CD14-positive monocyte (primary cell): ENCODE measurements at regions not wholly inside any gene's neighbourhood (a gene's known extent, or its start where the extent isn't known, plus 50 kb on each side); places are given as distances from the start of the nearest gene placed in this dataset.

Experiments used
- DNase-seq, 3 donors: peaks; one replicate each; pipeline ENCODE4 v3.0.0-alpha.2; 2011 to 2022
- H2AFZ ChIP-seq: 2 replicates; pipeline ENCODE4 v1.6.0; 2012; ENCODE audit warnings: mild to moderate bottlenecking, low read depth, low read length, inconsistent platforms; ENCODE audit not compliant: insufficient read depth, poor library complexity, severe bottlenecking
- H3K27ac ChIP-seq, 2 donors: 1 replicate in 1 of 2; 2 replicates in 1 of 2; pipeline ENCODE4 v1.5.1; 2012 to 2013; ENCODE audit warnings: low read length in 2 of 2, control low read depth in 1 of 2, inconsistent platforms in 1 of 2, low read depth in 1 of 2, mild to moderate bottlenecking in 1 of 2
- H3K27me3 ChIP-seq, 2 donors: one replicate each; pipeline versions ENCODE4 v1.6.0 to v1.6.1; 2011 to 2013; ENCODE audit warnings: low read length in 2 of 2; ENCODE audit not compliant: control insufficient read depth in 2 of 2, insufficient read depth in 2 of 2
- H3K36me3 ChIP-seq, 2 donors: replicated peaks in 1 of 2; 1 replicate in 1 of 2; 2 replicates in 1 of 2; pipeline versions ENCODE4 v1.5.1 to v1.6.1; 2012 to 2013; ENCODE audit warnings: low read length in 2 of 2, control low read depth in 1 of 2, inconsistent platforms in 1 of 2, mild to moderate bottlenecking in 1 of 2; ENCODE audit not compliant: insufficient read depth in 2 of 2, control insufficient read depth in 1 of 2
- H3K4me1 ChIP-seq, 2 donors: 1 replicate in 1 of 2; 2 replicates in 1 of 2; pipeline versions ENCODE4 v1.5.1 to v1.6.1; 2012 to 2013; ENCODE audit warnings: low read length in 2 of 2, control low read depth in 1 of 2, inconsistent platforms in 1 of 2, mild to moderate bottlenecking in 1 of 2, moderate library complexity in 1 of 2; ENCODE audit not compliant: insufficient read depth in 2 of 2, control insufficient read depth in 1 of 2
- H3K4me2 ChIP-seq: replicated peaks from 2 replicates; pipeline ENCODE3; 2012; ENCODE audit warnings: low read length, moderate library complexity, mild to moderate bottlenecking; ENCODE audit not compliant: poor library complexity, severe bottlenecking; ENCODE audit errors: extremely low read depth
- H3K4me3 ChIP-seq, 3 experiments: fragments of 200-600 bp in 1 of 3; sonication (generic) in 1 of 3; replicated peaks in 1 of 3; 1 replicate in 2 of 3; 2 replicates in 1 of 3; pipeline ENCODE4 v1.5.1; 2011 to 2013; ENCODE audit warnings: low read length in 3 of 3, mild to moderate bottlenecking in 3 of 3, control low read depth in 2 of 3, low read depth in 2 of 3, inconsistent platforms in 1 of 3, moderate library complexity in 1 of 3
- H3K79me2 ChIP-seq: 2 replicates; pipeline ENCODE4 v1.6.0; 2012; ENCODE audit warnings: mild to moderate bottlenecking, control low read depth, inconsistent platforms, low read length, moderate library complexity; ENCODE audit not compliant: insufficient read depth
- H3K9ac ChIP-seq: 2 replicates; pipeline ENCODE4 v1.6.0; 2017; ENCODE audit warnings: low read length, mild to moderate bottlenecking; ENCODE audit not compliant: insufficient read depth, poor library complexity, severe bottlenecking
- H3K9me3 ChIP-seq, 2 donors: replicated peaks in 1 of 2; 1 replicate in 1 of 2; 2 replicates in 1 of 2; pipeline versions ENCODE4 v1.5.1 to v1.6.1; 2012 to 2013; ENCODE audit warnings: low read length in 2 of 2, control low read depth in 1 of 2; ENCODE audit not compliant: control insufficient read depth in 1 of 2, insufficient read depth in 1 of 2
- H4K20me1 ChIP-seq: 2 replicates; pipeline ENCODE4 v1.6.0; 2012; ENCODE audit warnings: mild to moderate bottlenecking, low read length, control low read depth, moderate library complexity; ENCODE audit not compliant: insufficient read depth
- H3K27ac Mint-ChIP-seq, 7 donors: one replicate each; pipeline ENCODE4 v1.8.0; 2020; ENCODE audit warnings: mild to moderate bottlenecking in 7 of 7, mixed read lengths in 7 of 7, moderate library complexity in 6 of 7, inconsistent platforms in 2 of 7
- H3K27me3 Mint-ChIP-seq, 3 donors: one replicate each; pipeline ENCODE4 v1.8.0; 2021 to 2022; ENCODE audit warnings: low read depth in 3 of 3, mild to moderate bottlenecking in 3 of 3, mixed read lengths in 3 of 3, moderate library complexity in 3 of 3, inconsistent platforms in 1 of 3
- H3K36me3 Mint-ChIP-seq, 2 donors: one replicate each; pipeline ENCODE4 v1.8.0; 2020; ENCODE audit warnings: mixed read lengths in 2 of 2, inconsistent platforms in 1 of 2, mild to moderate bottlenecking in 1 of 2
- H3K4me1 Mint-ChIP-seq: one replicate; pipeline ENCODE4 v1.8.0; 2020; ENCODE audit warnings: mild to moderate bottlenecking, mixed read lengths
- H3K4me3 Mint-ChIP-seq, 2 donors: one replicate each; pipeline ENCODE4 v1.8.0; 2020; ENCODE audit warnings: mild to moderate bottlenecking in 2 of 2, mixed read lengths in 2 of 2, moderate library complexity in 1 of 2
- H3K9me3 Mint-ChIP-seq, 7 donors: one replicate each; pipeline ENCODE4 v1.8.0; 2020 to 2022; ENCODE audit warnings: mixed read lengths in 7 of 7, mild to moderate bottlenecking in 6 of 7, moderate library complexity in 6 of 7, inconsistent platforms in 2 of 7
- CTCF ChIP-seq: fragments of 200-600 bp; IDR thresholded peaks from one replicate; pipeline ENCODE4 v1.8.0; 2022; ENCODE audit warnings: antibody characterized with exemption, mild to moderate bottlenecking
- WGBS: methylation state at CpG from one replicate; pipeline ENCODE4 v1.1.5; 2013; ENCODE audit warnings: missing lambda C conversion rate; ENCODE audit not compliant: insufficient coverage; 5-methylcytosine and 5-hydroxymethylcytosine counted together
- intact Hi-C, 2 donors: fragments of 100-400 bp; cut with micrococcal nuclease; formaldehyde crosslinking; loops; one replicate each; pipeline versions ENCODE4 v1.15.0 to v1.15.1; 2023

GRCh38 chr18:34003687-34004086 is 221.0 kb downstream of the NOL4 start:
- H3K4me3 Mint-ChIP-seq = no peak overlapping the region
- intact Hi-C loops = no loop called here
- no peaks in the 10 kb centered on the region for H3K79me2 ChIP-seq
- H3K27ac Mint-ChIP-seq = no peak overlapping the region
- no peaks in the 10 kb centered on the region for H3K27me3 ChIP-seq
- peaks cover 0 to 3% (median 0%) of the 10 kb centered on the region in 7 donors for H3K9me3 Mint-ChIP-seq
- no peaks in the 10 kb centered on the region for H3K36me3 Mint-ChIP-seq
- H3K4me1 Mint-ChIP-seq = no peaks in the 10 kb centered on the region
- no peaks in the 10 kb centered on the region for H3K4me1 ChIP-seq
- H2AFZ ChIP-seq = no peak overlapping the region
- H3K27ac ChIP-seq = no peak overlapping the region
- H3K36me3 ChIP-seq = no peaks in the 10 kb centered on the region
- H3K4me2 ChIP-seq = no peak overlapping the region
- H3K4me3 ChIP-seq = no peak overlapping the region
- no peak overlapping the region for H3K9ac ChIP-seq
- TF ChIP-seq CTCF = no peak
- H4K20me1 ChIP-seq = no peaks in the 10 kb centered on the region
- H3K27me3 Mint-ChIP-seq = peaks cover 0 to 1% (median 1%) of the 10 kb centered on the region in 3 donors
- no CpG with 5 or more reads among the region's 1 CpG for WGBS
- H3K9me3 ChIP-seq = no peaks in the 10 kb centered on the region
- no peak for DNase-seq

- no peak for TF ChIP-seq CTCF
- Histone ChIP-seq H3K4me3 (no peak overlapping the region), H3K27me3 (no peaks in the 10 kb centered on the region), H3K79me2 (no peaks in the 10 kb centered on the region), H3K4me2 (no peak overlapping the region), H3K27ac (no peak overlapping the region), H4K20me1 (no peaks in the 10 kb centered on the region), H3K4me1 (no peaks in the 10 kb centered on the region), H2AFZ (no peak overlapping the region), H3K36me3 (no peaks in the 10 kb centered on the region), H3K9me3 (no peaks in the 10 kb centered on the region), H3K9ac (no peak overlapping the region)
- Mint-ChIP-seq H3K4me1 (no peaks in the 10 kb centered on the region), H3K36me3 (no peaks in the 10 kb centered on the region), H3K9me3 (peaks cover 0 to 3% (median 0%) of the 10 kb centered on the region in 7 donors), H3K4me3 (no peak overlapping the region), H3K27ac (peak overlapping the region in 1 of 7 donors; percentile 26), H3K27me3 (peaks cover 0 to 1% (median 1%) of the 10 kb centered on the region in 3 donors)
- intact Hi-C loops = no loop called here
- no peak for DNase-seq
- 88% methylated on average over 1 of the region's 1 CpG for WGBS
Observed at GRCh38 chr18:34002130-34002529, 222.6 kb downstream of the NOL4 start.
